ENCODE measurements at regions not wholly inside any gene's neighbourhood (a gene's known extent, or its start where the extent isn't known, plus 50 kb on each side); places are given as distances from the start of the nearest gene placed in this dataset.

DNA sequence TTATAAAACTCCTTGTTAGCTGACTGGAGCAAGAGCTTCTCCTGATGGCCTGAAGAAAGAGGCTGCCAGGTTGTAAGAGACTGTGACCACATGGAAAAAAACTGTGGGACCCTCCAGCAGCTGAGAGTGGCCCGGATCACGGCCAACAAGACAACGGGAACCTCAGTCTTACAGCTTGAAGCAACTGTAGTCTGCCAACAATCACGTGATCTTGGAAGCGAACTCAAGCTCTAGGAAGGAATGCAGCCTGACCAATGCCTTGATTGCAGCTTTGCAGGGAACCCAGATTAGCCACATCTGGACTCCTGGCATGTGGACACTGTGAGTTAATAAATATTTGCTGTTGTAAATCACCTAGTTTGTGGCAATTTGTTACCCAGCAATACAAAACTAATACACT is 442.6 kb upstream of the PRMT6 start:
- ATAC-seq = no peak
- in situ Hi-C loops (cut with MboI) = no loop called here
- intact Hi-C loops (cut with micrococcal nuclease; ENCODE audit: unreplicated experiment) = no loop called here
- no peak overlapping the region for H2AFZ ChIP-seq (ENCODE audit: control insufficient read depth, low read depth, low read length)
- ChIA-PET POLR2A (no interaction called here), RAD21 (ENCODE audit: unreplicated experiment) (no interaction called here), CTCF (no interaction called here), SMC1A (ENCODE audit: uncharacterized antibody, unreplicated experiment) (interaction anchor here (1.5 kb wide), 1 partner anchor 12 kb away, joined by 3 read pairs; no protein-coding TSS in a partner anchor)
- DNase-seq (ENCODE audit: low read depth, low spot score) = no peak
- no peaks in the 10 kb centered on the region for H3K9me3 ChIP-seq (replicated peaks; ENCODE audit: control insufficient read depth, insufficient read depth, low read length)
- no peak overlapping the region for H3K9ac ChIP-seq (ENCODE audit: control insufficient read depth, insufficient read depth, low read length)
- BruUV-seq (replicated peaks) = no TSS peak
- H3K4me2 ChIP-seq (ENCODE audit: control insufficient read depth, insufficient read depth) = no peak overlapping the region
- no peaks in the 10 kb centered on the region for H3K79me2 ChIP-seq (ENCODE audit: control insufficient read depth, insufficient read depth, low read length)
- H3K4me1 ChIP-seq (ENCODE audit: control insufficient read depth, insufficient read depth, low read length) = no peaks in the 10 kb centered on the region
- 7% methylated on average over 5 of the region's 5 CpGs for WGBS (ENCODE audit: insufficient coverage, insufficient replicate concordance, low lambda C conversion rate, missing lambda C conversion rate)
- FAIRE-seq = no peak
- H4K20me1 ChIP-seq (ENCODE audit: control insufficient read depth, insufficient read depth) = no peaks in the 10 kb centered on the region
- H3K27me3 ChIP-seq (replicated peaks in 1 of 2; ENCODE audit: control insufficient read depth in 2 of 2, insufficient read depth in 2 of 2, low read length in 1 of 2) = no peaks in the 10 kb centered on the region
- H3K36me3 ChIP-seq (ENCODE audit: control insufficient read depth in 2 of 2, insufficient read depth in 2 of 2, low read length in 1 of 2) = no peaks in the 10 kb centered on the region
- no peak overlapping the region for H3K4me3 ChIP-seq
- no peak overlapping the region for H3K27ac ChIP-seq (ENCODE audit: control insufficient read depth, insufficient read depth)
- TF ChIP-seq NFYB (IDR thresholded peaks at IDR 0.05; ENCODE audit: insufficient read depth, low read depth, low read length) (no peak), SMARCA5 (IDR thresholded peaks at IDR 0.05) (no peak), RBBP5 (conservative IDR thresholded peaks at IDR 0.05) (no peak), CBX5 (IDR thresholded peaks at IDR 0.05; ENCODE audit: low read depth) (no peak), EP300 (IDR thresholded peaks at IDR 0.05; ENCODE audit: borderline replicate concordance in 1 of 2, control insufficient read depth in 1 of 2, low read depth in 2 of 2, low read length in 2 of 2) (no peak), ZNF384 (IDR thresholded peaks at IDR 0.05; ENCODE audit: borderline replicate concordance, low read depth, low read length) (no peak), SUZ12 (IDR thresholded peaks at IDR 0.05; ENCODE audit: unreplicated experiment) (no peak), KDM1A (IDR thresholded peaks at IDR 0.05; ENCODE audit: borderline replicate concordance) (no peak), NRF1 (conservative IDR thresholded peaks at IDR 0.05; ENCODE audit: low read depth, low read length) (no peak)
- TF ChIP-seq, protein P1, sequence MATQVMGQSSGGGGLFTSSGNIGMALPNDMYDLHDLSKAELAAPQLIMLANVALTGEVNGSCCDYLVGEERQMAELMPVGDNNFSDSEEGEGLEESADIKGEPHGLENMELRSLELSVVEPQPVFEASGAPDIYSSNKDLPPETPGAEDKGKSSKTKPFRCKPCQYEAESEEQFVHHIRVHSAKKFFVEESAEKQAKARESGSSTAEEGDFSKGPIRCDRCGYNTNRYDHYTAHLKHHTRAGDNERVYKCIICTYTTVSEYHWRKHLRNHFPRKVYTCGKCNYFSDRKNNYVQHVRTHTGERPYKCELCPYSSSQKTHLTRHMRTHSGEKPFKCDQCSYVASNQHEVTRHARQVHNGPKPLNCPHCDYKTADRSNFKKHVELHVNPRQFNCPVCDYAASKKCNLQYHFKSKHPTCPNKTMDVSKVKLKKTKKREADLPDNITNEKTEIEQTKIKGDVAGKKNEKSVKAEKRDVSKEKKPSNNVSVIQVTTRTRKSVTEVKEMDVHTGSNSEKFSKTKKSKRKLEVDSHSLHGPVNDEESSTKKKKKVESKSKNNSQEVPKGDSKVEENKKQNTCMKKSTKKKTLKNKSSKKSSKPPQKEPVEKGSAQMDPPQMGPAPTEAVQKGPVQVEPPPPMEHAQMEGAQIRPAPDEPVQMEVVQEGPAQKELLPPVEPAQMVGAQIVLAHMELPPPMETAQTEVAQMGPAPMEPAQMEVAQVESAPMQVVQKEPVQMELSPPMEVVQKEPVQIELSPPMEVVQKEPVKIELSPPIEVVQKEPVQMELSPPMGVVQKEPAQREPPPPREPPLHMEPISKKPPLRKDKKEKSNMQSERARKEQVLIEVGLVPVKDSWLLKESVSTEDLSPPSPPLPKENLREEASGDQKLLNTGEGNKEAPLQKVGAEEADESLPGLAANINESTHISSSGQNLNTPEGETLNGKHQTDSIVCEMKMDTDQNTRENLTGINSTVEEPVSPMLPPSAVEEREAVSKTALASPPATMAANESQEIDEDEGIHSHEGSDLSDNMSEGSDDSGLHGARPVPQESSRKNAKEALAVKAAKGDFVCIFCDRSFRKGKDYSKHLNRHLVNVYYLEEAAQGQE (IDR thresholded peaks at IDR 0.05; ENCODE audit: low read depth, low read length) = no peak
- TF ChIP-seq, protein P2, sequence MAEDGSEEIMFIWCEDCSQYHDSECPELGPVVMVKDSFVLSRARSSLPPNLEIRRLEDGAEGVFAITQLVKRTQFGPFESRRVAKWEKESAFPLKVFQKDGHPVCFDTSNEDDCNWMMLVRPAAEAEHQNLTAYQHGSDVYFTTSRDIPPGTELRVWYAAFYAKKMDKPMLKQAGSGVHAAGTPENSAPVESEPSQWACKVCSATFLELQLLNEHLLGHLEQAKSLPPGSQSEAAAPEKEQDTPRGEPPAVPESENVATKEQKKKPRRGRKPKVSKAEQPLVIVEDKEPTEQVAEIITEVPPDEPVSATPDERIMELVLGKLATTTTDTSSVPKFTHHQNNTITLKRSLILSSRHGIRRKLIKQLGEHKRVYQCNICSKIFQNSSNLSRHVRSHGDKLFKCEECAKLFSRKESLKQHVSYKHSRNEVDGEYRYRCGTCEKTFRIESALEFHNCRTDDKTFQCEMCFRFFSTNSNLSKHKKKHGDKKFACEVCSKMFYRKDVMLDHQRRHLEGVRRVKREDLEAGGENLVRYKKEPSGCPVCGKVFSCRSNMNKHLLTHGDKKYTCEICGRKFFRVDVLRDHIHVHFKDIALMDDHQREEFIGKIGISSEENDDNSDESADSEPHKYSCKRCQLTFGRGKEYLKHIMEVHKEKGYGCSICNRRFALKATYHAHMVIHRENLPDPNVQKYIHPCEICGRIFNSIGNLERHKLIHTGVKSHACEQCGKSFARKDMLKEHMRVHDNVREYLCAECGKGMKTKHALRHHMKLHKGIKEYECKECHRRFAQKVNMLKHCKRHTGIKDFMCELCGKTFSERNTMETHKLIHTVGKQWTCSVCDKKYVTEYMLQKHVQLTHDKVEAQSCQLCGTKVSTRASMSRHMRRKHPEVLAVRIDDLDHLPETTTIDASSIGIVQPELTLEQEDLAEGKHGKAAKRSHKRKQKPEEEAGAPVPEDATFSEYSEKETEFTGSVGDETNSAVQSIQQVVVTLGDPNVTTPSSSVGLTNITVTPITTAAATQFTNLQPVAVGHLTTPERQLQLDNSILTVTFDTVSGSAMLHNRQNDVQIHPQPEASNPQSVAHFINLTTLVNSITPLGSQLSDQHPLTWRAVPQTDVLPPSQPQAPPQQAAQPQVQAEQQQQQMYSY (CRISPR knock-in tag; IDR thresholded peaks at IDR 0.05) = no peak
- TF ChIP-seq, protein P3, sequence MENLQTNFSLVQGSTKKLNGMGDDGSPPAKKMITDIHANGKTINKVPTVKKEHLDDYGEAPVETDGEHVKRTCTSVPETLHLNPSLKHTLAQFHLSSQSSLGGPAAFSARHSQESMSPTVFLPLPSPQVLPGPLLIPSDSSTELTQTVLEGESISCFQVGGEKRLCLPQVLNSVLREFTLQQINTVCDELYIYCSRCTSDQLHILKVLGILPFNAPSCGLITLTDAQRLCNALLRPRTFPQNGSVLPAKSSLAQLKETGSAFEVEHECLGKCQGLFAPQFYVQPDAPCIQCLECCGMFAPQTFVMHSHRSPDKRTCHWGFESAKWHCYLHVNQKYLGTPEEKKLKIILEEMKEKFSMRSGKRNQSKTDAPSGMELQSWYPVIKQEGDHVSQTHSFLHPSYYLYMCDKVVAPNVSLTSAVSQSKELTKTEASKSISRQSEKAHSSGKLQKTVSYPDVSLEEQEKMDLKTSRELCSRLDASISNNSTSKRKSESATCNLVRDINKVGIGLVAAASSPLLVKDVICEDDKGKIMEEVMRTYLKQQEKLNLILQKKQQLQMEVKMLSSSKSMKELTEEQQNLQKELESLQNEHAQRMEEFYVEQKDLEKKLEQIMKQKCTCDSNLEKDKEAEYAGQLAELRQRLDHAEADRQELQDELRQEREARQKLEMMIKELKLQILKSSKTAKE (IDR thresholded peaks at IDR 0.05; ENCODE audit: low read depth, poor library complexity, severe bottlenecking) = no peak
- TF ChIP-seq, protein P4, sequence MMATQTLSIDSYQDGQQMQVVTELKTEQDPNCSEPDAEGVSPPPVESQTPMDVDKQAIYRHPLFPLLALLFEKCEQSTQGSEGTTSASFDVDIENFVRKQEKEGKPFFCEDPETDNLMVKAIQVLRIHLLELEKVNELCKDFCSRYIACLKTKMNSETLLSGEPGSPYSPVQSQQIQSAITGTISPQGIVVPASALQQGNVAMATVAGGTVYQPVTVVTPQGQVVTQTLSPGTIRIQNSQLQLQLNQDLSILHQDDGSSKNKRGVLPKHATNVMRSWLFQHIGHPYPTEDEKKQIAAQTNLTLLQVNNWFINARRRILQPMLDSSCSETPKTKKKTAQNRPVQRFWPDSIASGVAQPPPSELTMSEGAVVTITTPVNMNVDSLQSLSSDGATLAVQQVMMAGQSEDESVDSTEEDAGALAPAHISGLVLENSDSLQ (IDR thresholded peaks at IDR 0.05) = no peak

Measured in GM12878 (cell line).